ENCODE measurements at regions not wholly inside any gene's neighbourhood (a gene's known extent, or its start where the extent isn't known, plus 50 kb on each side); places are given as distances from the start of the nearest gene placed in this dataset.

- no peaks in the 10 kb centered on the region for H3K9me3 ChIP-seq (replicated peaks in 1 of 3)
- H3K4me1 ChIP-seq (replicated peaks in 1 of 2), result peaks cover 4 to 16% of the 10 kb centered on the region in 2 donors
- WGBS, 4 donors, result 74 to 85% (median 79%) methylated on average over 3 of the region's 3 CpGs
- H3K36me3 ChIP-seq (replicated peaks in 1 of 2), result no peaks in the 10 kb centered on the region
- no peak overlapping the region for H3K27ac ChIP-seq
- no peaks in the 10 kb centered on the region for H3K27me3 ChIP-seq
- TF ChIP-seq POLR2A (IDR thresholded peaks at IDR 0.05) (no peak), CTCF (IDR thresholded peaks at IDR 0.05) (no peak)
- DNase-seq, result no peak
- H3K4me3 ChIP-seq, result no peak overlapping the region
- intact Hi-C loops (cut with DNase I), result no loop called here
Observed at GRCh38 chr2:18439716-18440115, 120.7 kb downstream of the RDH14 start.

- H3K27me3 ChIP-seq, result no peaks in the 10 kb centered on the region
- no peak overlapping the region for H3K27ac ChIP-seq
- whole genome bisulfite sequencing, 4 donors, result 73 to 81% (median 78%) methylated on average over 2 of the region's 2 CpGs
- H3K4me3 ChIP-seq, result no peak overlapping the region
- H3K9me3 ChIP-seq (replicated peaks in 1 of 3), result no peaks in the 10 kb centered on the region
- intact Hi-C loops (cut with DNase I), result no loop called here
- TF ChIP-seq CTCF (IDR thresholded peaks at IDR 0.05), result no peak
- TF ChIP-seq POLR2A (IDR thresholded peaks at IDR 0.05), result no peak
- no peak for DNase-seq
- peaks cover 4 to 16% of the 10 kb centered on the region in 2 donors for H3K4me1 ChIP-seq (replicated peaks in 1 of 2)
- no peaks in the 10 kb centered on the region for H3K36me3 ChIP-seq (replicated peaks in 1 of 2)
Observed at GRCh38 chr2:18437909-18438308, 122.5 kb downstream of the RDH14 start.

GRCh38 chr2:18436503-18437005 lies 123.9 kb downstream of the RDH14 start:
- H3K36me3 ChIP-seq (replicated peaks in 1 of 2), result no peaks in the 10 kb centered on the region
- no peaks in the 10 kb centered on the region for H3K27me3 ChIP-seq
- H3K27ac ChIP-seq, result no peak overlapping the region
- no peak for TF ChIP-seq POLR2A (IDR thresholded peaks at IDR 0.05)
- no peak for TF ChIP-seq CTCF (IDR thresholded peaks at IDR 0.05)
- H3K4me1 ChIP-seq (replicated peaks in 1 of 2), result peaks cover 0 to 16% of the 10 kb centered on the region in 2 donors
- no peak for DNase-seq
- H3K9me3 ChIP-seq (replicated peaks in 1 of 3), result no peaks in the 10 kb centered on the region
- no peak overlapping the region for H3K4me3 ChIP-seq
- intact Hi-C loops (cut with DNase I), result no loop called here
- WGBS, 4 donors, result 42 to 58% (median 47%) methylated on average over 5 of the region's 5 CpGs

GRCh38 chr2:18435426-18436037 lies 124.9 kb downstream of the RDH14 start:
- peak; percentile 16 to 58 (median 46) for TF ChIP-seq CTCF (IDR thresholded peaks at IDR 0.05)
- no peak for TF ChIP-seq POLR2A (IDR thresholded peaks at IDR 0.05)
- no peaks in the 10 kb centered on the region for H3K27me3 ChIP-seq
- no peak overlapping the region for H3K4me3 ChIP-seq
- 30 to 38% (median 31%) methylated on average over 2 of the region's 2 CpGs for WGBS, 4 donors
- H3K4me1 ChIP-seq (replicated peaks in 1 of 2), result peaks cover 0 to 7% of the 10 kb centered on the region in 2 donors
- H3K36me3 ChIP-seq (replicated peaks in 1 of 2), result no peaks in the 10 kb centered on the region
- peak in 3 of 7 donors; percentile 19 to 41 (median 32) for DNase-seq
- intact Hi-C loops (cut with DNase I), result no loop called here
- H3K27ac ChIP-seq, result no peak overlapping the region
- no peaks in the 10 kb centered on the region for H3K9me3 ChIP-seq (replicated peaks in 1 of 3)
